K562 (cell line): ENCODE measurements at regions not wholly inside any gene's neighbourhood (a gene's known extent, or its start where the extent isn't known, plus 50 kb on each side); places are given as distances from the start of the nearest gene placed in this dataset.

ENCODE experiments used
- ATAC-seq: fragments of 200-7000 bp; cut with Tn5 transposase; 3 replicates; pipeline ENCODE4 v1.9.1; 2020; ENCODE audit warnings: moderate library complexity
- BruUV-seq: library from RNA; stranded (reverse); fragments of 400-500 nt; replicated peaks from 2 replicates; lab custom pipeline; 2021; lab: Mats Ljungman, UMichigan
- CTCF ChIA-PET: fragments of 300-600 bp; formaldehyde crosslinking; extraction: SDS; loops from one replicate; lab custom pipeline; 2021; ENCODE audit warnings: low intra/inter-chr PET ratio; lab: Yijun Ruan, JAX
- POLR2A ChIA-PET: fragments of 300-600, 350-650 bp; sonication (Branson Sonifier 250); formaldehyde crosslinking; extraction: SDS; loops from one replicate; lab custom pipeline; 2021; ENCODE audit warnings: antibody characterized with exemption, inconsistent platforms; lab: Yijun Ruan, JAX
- DNase-seq, 4 experiments: peaks; one replicate each; pipeline versions ENCODE4 v3.0.0 to v3.0.0-alpha.2; 2011 to 2018; ENCODE audit warnings: low spot score in 3 of 4, mixed read lengths in 3 of 4; ENCODE audit errors: extremely low read depth in 1 of 4
- FAIRE-seq: peaks from 2 replicates; lab custom pipeline; 2011; peaks lifted over from hg19 to GRCh38; lab: Jason Lieb, UNC
- H2AFZ ChIP-seq: 2 replicates; pipeline ENCODE4 v1.6.0; 2011; ENCODE audit warnings: low read depth, low read length, control low read depth, inconsistent platforms
- H3K27ac ChIP-seq: fragments of 200-600 bp; 3 replicates; pipeline ENCODE4 v1.8.0; 2011; ENCODE audit warnings: low read depth, mild to moderate bottlenecking, control low read depth, inconsistent platforms, low read length, moderate library complexity, mixed read lengths; ENCODE audit errors: extremely low read depth
- H3K27me3 ChIP-seq, 2 experiments: fragments of 300-600 bp in 1 of 2; 2 replicates in 1 of 2; 3 replicates in 1 of 2; pipeline versions ENCODE4 v1.6.0 to v1.8.0; 2011; ENCODE audit warnings: inconsistent platforms in 2 of 2, low read length in 2 of 2, mild to moderate bottlenecking in 1 of 2, mixed read lengths in 1 of 2, moderate library complexity in 1 of 2; ENCODE audit not compliant: control insufficient read depth in 2 of 2, insufficient read depth in 2 of 2
- H3K36me3 ChIP-seq: fragments of 300-600 bp; 3 replicates; pipeline ENCODE4 v1.8.0; 2011; ENCODE audit warnings: mild to moderate bottlenecking, low read length, inconsistent platforms; ENCODE audit not compliant: control insufficient read depth, insufficient read depth
- H3K4me1 ChIP-seq, 2 experiments: fragments of 200-600 bp in 1 of 2; replicated peaks in 1 of 2; 2 replicates in 1 of 2; 3 replicates in 1 of 2; pipeline versions ENCODE4 v1.5.1 to v1.8.0; 2011; ENCODE audit warnings: inconsistent platforms in 2 of 2, low read length in 2 of 2, mild to moderate bottlenecking in 1 of 2, mixed read lengths in 1 of 2, moderate library complexity in 1 of 2; ENCODE audit not compliant: control insufficient read depth in 2 of 2, insufficient read depth in 2 of 2
- H3K4me2 ChIP-seq: 2 replicates; pipeline ENCODE4 v1.6.1; 2011; ENCODE audit warnings: low read length, control low read depth, inconsistent platforms, mixed read lengths; ENCODE audit not compliant: insufficient read depth
- H3K4me3 ChIP-seq: fragments of 200-600 bp; sonication (generic), shearing (Covaris generic); 2 replicates; pipeline ENCODE4 v1.5.1; 2016; ENCODE audit warnings: control low read depth, inconsistent platforms
- H3K79me2 ChIP-seq: fragments of 200-600 bp; 3 replicates; pipeline ENCODE4 v1.8.0; 2011; ENCODE audit warnings: low read length, inconsistent platforms; ENCODE audit not compliant: control insufficient read depth, insufficient read depth
- H3K9ac ChIP-seq, 2 experiments: 2 replicates each; pipeline versions ENCODE4 v1.6.0 to v1.6.1; 2011; ENCODE audit warnings: low read depth in 2 of 2, low read length in 2 of 2, control low read depth in 1 of 2, inconsistent platforms in 1 of 2, mild to moderate bottlenecking in 1 of 2, mixed read lengths in 1 of 2; ENCODE audit not compliant: insufficient read depth in 1 of 2
- H3K9me1 ChIP-seq: one replicate; pipeline ENCODE4 v1.6.0; 2011; ENCODE audit warnings: inconsistent platforms, mild to moderate bottlenecking, low read length, moderate library complexity; ENCODE audit not compliant: control insufficient read depth, insufficient read depth
- H3K9me3 ChIP-seq: replicated peaks from 2 replicates; pipeline ENCODE4 v1.5.1; 2011; ENCODE audit warnings: low read depth, low read length, inconsistent platforms; ENCODE audit not compliant: control insufficient read depth, insufficient read depth
- H4K20me1 ChIP-seq: replicated peaks from 2 replicates; pipeline ENCODE4 v1.6.1; 2011; ENCODE audit warnings: low read length, inconsistent platforms, mixed read lengths; ENCODE audit not compliant: control insufficient read depth, insufficient read depth
- ASH1L ChIP-seq: fragments of 450-650 bp; IDR thresholded peaks from 2 replicates; pipeline ENCODE4 v1.6.1; 2018; ENCODE audit warnings: borderline replicate concordance, mild to moderate bottlenecking, low read depth; ENCODE audit not compliant: partially characterized antibody
- ATF4 ChIP-seq: fragments of 450-650 bp; formaldehyde crosslinking; IDR thresholded peaks from 2 replicates; pipeline ENCODE4 v1.4.0; 2022; ENCODE audit warnings: mild to moderate bottlenecking, moderate library complexity
- FOXA1 ChIP-seq: fragments of 450-650 bp; IDR thresholded peaks from 2 replicates; pipeline ENCODE4 v1.6.1; 2016; ENCODE audit warnings: mild to moderate bottlenecking, borderline replicate concordance
- FOXK1 ChIP-seq: sonication (generic); formaldehyde crosslinking; IDR thresholded peaks from 2 replicates; pipeline ENCODE4 v1.8.0; 2022; ENCODE audit warnings: missing genetic modification reagents, mild to moderate bottlenecking, borderline replicate concordance
- MTA3 ChIP-seq: fragments of 450-650 bp; formaldehyde crosslinking; IDR thresholded peaks from 2 replicates; pipeline ENCODE4 v1.6.1; 2017; ENCODE audit warnings: mild to moderate bottlenecking, borderline replicate concordance
- NFRKB ChIP-seq: fragments of 450-650 bp; IDR thresholded peaks from 2 replicates; pipeline ENCODE4 v1.6.1; 2016; ENCODE audit warnings: low read depth
- NR4A1 ChIP-seq, 2 experiments: fragments of 250-450 bp in 1 of 2; fragments of 450-650 bp in 1 of 2; sonication (Bioruptor Pico) in 1 of 2; IDR thresholded peaks; 2 replicates each; pipeline versions ENCODE4 v1.4.0 to v1.6.1; 2016 to 2020; ENCODE audit warnings: mild to moderate bottlenecking in 2 of 2, missing compliant biosample characterization in 1 of 2, missing genetic modification characterization in 1 of 2, moderate library complexity in 1 of 2
- PHB2 ChIP-seq: fragments of 450-650 bp; IDR thresholded peaks from 2 replicates; pipeline ENCODE4 v1.6.1; 2017; ENCODE audit warnings: low read depth
- RHOXF2B ChIP-seq: fragments of 250-450 bp; sonication (Bioruptor Pico); conservative IDR thresholded peaks from 2 replicates; pipeline ENCODE4 v1.5.1; 2021
- TEAD1 ChIP-seq, 2 experiments: fragments of 450-650 bp in 1 of 2; sonication (generic) in 1 of 2; formaldehyde crosslinking; IDR thresholded peaks; 2 replicates each; pipeline versions ENCODE4 v1.4.0 to v1.8.0; 2020 to 2022; ENCODE audit warnings: mild to moderate bottlenecking in 2 of 2, missing genetic modification reagents in 1 of 2
- TFE3 ChIP-seq: fragments of 450-650 bp; formaldehyde crosslinking; IDR thresholded peaks from 2 replicates; pipeline ENCODE4 v1.4.0; 2020; ENCODE audit warnings: mild to moderate bottlenecking, mixed read lengths
- THRA ChIP-seq: fragments of 450-650 bp; IDR thresholded peaks from 2 replicates; pipeline ENCODE4 v1.6.1; 2017; ENCODE audit warnings: mild to moderate bottlenecking, moderate library complexity
- ZFP91 ChIP-seq: sonication (generic); formaldehyde crosslinking; IDR thresholded peaks from 2 replicates; pipeline ENCODE4 v1.8.0; 2022; ENCODE audit warnings: mild to moderate bottlenecking, missing genetic modification reagents
- WGBS: fragments of 100-300 bp; shearing (Covaris generic); methylation state at CpG from one replicate; pipeline ENCODE4 v1.1.6; 2016; ENCODE audit warnings: low coverage, mixed read lengths; ENCODE audit not compliant: insufficient coverage; ENCODE audit errors: missing lambda C conversion rate; 5-methylcytosine and 5-hydroxymethylcytosine counted together
- in situ Hi-C: fragments of 300-500 bp; cut with MboI; formaldehyde crosslinking; loops from 4 replicates; pipeline ENCODE4 v1.15.0; 2018; ENCODE audit warnings: inconsistent platforms, mixed read lengths
- intact Hi-C: fragments of 100-400 bp; cut with micrococcal nuclease; formaldehyde crosslinking; loops from 2 replicates; pipeline ENCODE4 v1.14.2; 2022
- TF ChIP-seq, protein P1 (sequence below): fragments of 200-800 bp; sonication (Bioruptor generic); IDR thresholded peaks from 2 replicates; pipeline ENCODE4 v1.6.1; 2017; ENCODE audit warnings: missing genetic modification characterization, missing compliant biosample characterization

DNA sequence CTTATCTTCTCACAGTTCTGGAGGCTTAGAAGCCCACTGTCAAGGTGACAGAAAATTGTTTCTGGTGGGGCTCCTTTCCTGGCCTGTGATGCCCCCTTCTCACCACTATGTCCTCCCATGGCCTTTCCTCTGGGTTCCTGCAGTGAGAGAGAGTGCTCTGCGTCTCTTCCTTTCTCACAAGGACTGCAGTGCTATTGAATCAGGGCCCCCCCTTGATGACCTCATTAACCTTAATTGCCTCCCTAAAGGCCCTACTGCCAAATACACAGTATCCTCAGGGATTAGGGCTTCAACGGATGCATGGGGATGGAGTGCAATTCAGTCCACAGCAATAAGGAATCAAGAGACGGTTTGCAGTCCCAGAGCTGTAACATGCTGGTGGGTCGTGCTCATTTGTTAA is 82.0 kb upstream of the GRB10 start:
- DNase-seq = no peak
- H3K4me1 ChIP-seq = no peaks in the 10 kb centered on the region
- WGBS = 0% methylated on average over 4 of the region's 4 CpGs
- H3K79me2 ChIP-seq = no peaks in the 10 kb centered on the region
- intact Hi-C loops = no loop called here
- POLR2A ChIA-PET = interaction anchor here (0.8 kb wide), 1 partner anchor 827 kb away, joined by 3 read pairs; no protein-coding TSS in a partner anchor
- no peaks in the 10 kb centered on the region; the same call in 1 of the 2 replicates for H4K20me1 ChIP-seq
- no TSS peak for BruUV-seq
- CTCF ChIA-PET = no interaction called here
- H3K27ac ChIP-seq = no peak overlapping the region
- H3K36me3 ChIP-seq = no peaks in the 10 kb centered on the region
- no peak overlapping the region for H3K4me3 ChIP-seq
- TF ChIP-seq NR4A1 (CRISPR knock-in tag; IDR thresholded peaks at IDR 0.05) (no peak), NR4A1 (tag; IDR thresholded peaks at IDR 0.05) (no peak), FOXK1 (no peak), PHB2 (no peak), NFRKB (no peak), TFE3 (CRISPR knock-in tag) (no peak), RHOXF2B (CRISPR knock-in tag) (no peak), MTA3 (no peak), ATF4 (CRISPR knock-in tag) (no peak), THRA (no peak), ASH1L (no peak), ZFP91 (no peak), TEAD1 (CRISPR knock-in tag; IDR thresholded peaks at IDR 0.05) (no peak), FOXA1 (no peak)
- TF ChIP-seq, protein P1, sequence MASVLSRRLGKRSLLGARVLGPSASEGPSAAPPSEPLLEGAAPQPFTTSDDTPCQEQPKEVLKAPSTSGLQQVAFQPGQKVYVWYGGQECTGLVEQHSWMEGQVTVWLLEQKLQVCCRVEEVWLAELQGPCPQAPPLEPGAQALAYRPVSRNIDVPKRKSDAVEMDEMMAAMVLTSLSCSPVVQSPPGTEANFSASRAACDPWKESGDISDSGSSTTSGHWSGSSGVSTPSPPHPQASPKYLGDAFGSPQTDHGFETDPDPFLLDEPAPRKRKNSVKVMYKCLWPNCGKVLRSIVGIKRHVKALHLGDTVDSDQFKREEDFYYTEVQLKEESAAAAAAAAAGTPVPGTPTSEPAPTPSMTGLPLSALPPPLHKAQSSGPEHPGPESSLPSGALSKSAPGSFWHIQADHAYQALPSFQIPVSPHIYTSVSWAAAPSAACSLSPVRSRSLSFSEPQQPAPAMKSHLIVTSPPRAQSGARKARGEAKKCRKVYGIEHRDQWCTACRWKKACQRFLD (CRISPR knock-in tag) = no peak
- H3K9ac ChIP-seq = no peak overlapping the region
- H3K9me3 ChIP-seq = no peaks in the 10 kb centered on the region
- no peak for ATAC-seq
- no peak for FAIRE-seq
- in situ Hi-C loops = no loop called here
- no peak overlapping the region for H3K4me2 ChIP-seq
- H3K27me3 ChIP-seq = peaks cover 14 to 35% of the 10 kb centered on the region in 2 experiments; a peak in 4 of 5 replicates
- no peak overlapping the region for H2AFZ ChIP-seq
- H3K9me1 ChIP-seq = no peaks in the 10 kb centered on the region
